ENCODE measurements at regions not wholly inside any gene's neighbourhood (a gene's known extent, or its start where the extent isn't known, plus 50 kb on each side); places are given as distances from the start of the nearest gene placed in this dataset.

- Histone ChIP-seq H2AFZ (ENCODE audit: low read depth, low read length) (no peak overlapping the region), H3K4me3 (ENCODE audit: low read depth in 1 of 2, low read length in 2 of 2) (no peak overlapping the region), H3K9me3 (ENCODE audit: insufficient read depth, low read length, severe bottlenecking) (no peaks in the 10 kb centered on the region), H4K20me1 (ENCODE audit: insufficient read depth, low read length) (no peaks in the 10 kb centered on the region), H3K9ac (ENCODE audit: low read depth, low read length) (no peak overlapping the region), H3K36me3 (ENCODE audit: insufficient read depth, low read length) (no peaks in the 10 kb centered on the region), H3K79me2 (ENCODE audit: insufficient read depth, low read length) (no peaks in the 10 kb centered on the region), H3K4me2 (ENCODE audit: insufficient read depth, low read length) (no peak overlapping the region), H3K27ac (ENCODE audit: low read length) (no peak overlapping the region), H3K27me3 (ENCODE audit: insufficient read depth, low read length, poor library complexity) (no peaks in the 10 kb centered on the region), H3K4me1 (ENCODE audit: insufficient read depth, low read length) (no peaks in the 10 kb centered on the region)
- DNase-seq (no peak), ATAC-seq (ENCODE audit: insufficient read depth, low read depth) (no peak)
- TF ChIP-seq, protein P1, sequence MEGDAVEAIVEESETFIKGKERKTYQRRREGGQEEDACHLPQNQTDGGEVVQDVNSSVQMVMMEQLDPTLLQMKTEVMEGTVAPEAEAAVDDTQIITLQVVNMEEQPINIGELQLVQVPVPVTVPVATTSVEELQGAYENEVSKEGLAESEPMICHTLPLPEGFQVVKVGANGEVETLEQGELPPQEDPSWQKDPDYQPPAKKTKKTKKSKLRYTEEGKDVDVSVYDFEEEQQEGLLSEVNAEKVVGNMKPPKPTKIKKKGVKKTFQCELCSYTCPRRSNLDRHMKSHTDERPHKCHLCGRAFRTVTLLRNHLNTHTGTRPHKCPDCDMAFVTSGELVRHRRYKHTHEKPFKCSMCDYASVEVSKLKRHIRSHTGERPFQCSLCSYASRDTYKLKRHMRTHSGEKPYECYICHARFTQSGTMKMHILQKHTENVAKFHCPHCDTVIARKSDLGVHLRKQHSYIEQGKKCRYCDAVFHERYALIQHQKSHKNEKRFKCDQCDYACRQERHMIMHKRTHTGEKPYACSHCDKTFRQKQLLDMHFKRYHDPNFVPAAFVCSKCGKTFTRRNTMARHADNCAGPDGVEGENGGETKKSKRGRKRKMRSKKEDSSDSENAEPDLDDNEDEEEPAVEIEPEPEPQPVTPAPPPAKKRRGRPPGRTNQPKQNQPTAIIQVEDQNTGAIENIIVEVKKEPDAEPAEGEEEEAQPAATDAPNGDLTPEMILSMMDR (IDR thresholded peaks at IDR 0.05; ENCODE audit: borderline replicate concordance, extremely low read depth, low read length, poor library complexity, severe bottlenecking): no peak
- TF ChIP-seq EZH2 (IDR thresholded peaks at IDR 0.05; ENCODE audit: borderline replicate concordance, low read depth, low read length, severe bottlenecking): no peak
Measured at GRCh38 chr2:103898561-103898960, 955.4 kb upstream of the POU3F3 start.

- Histone ChIP-seq H3K27ac (ENCODE audit: low read length) (no peak overlapping the region), H3K9ac (ENCODE audit: low read depth, low read length) (no peak overlapping the region), H3K27me3 (ENCODE audit: insufficient read depth, low read length, poor library complexity) (no peaks in the 10 kb centered on the region), H3K4me3 (ENCODE audit: low read depth in 1 of 2, low read length in 2 of 2) (no peak overlapping the region), H3K79me2 (ENCODE audit: insufficient read depth, low read length) (no peaks in the 10 kb centered on the region), H3K4me1 (ENCODE audit: insufficient read depth, low read length) (no peaks in the 10 kb centered on the region), H3K36me3 (ENCODE audit: insufficient read depth, low read length) (no peaks in the 10 kb centered on the region), H2AFZ (ENCODE audit: low read depth, low read length) (no peak overlapping the region), H3K4me2 (ENCODE audit: insufficient read depth, low read length) (no peak overlapping the region), H4K20me1 (ENCODE audit: insufficient read depth, low read length) (no peaks in the 10 kb centered on the region), H3K9me3 (ENCODE audit: insufficient read depth, low read length, severe bottlenecking) (no peaks in the 10 kb centered on the region)
- ATAC-seq (ENCODE audit: insufficient read depth, low read depth) (no peak), DNase-seq (no peak)
- TF ChIP-seq, protein P1 (IDR thresholded peaks at IDR 0.05; ENCODE audit: borderline replicate concordance, extremely low read depth, low read length, poor library complexity, severe bottlenecking): no peak
- no peak for TF ChIP-seq EZH2 (IDR thresholded peaks at IDR 0.05; ENCODE audit: borderline replicate concordance, low read depth, low read length, severe bottlenecking)
Measured at GRCh38 chr2:103902347-103902746, 951.6 kb upstream of the POU3F3 start.

DNA sequence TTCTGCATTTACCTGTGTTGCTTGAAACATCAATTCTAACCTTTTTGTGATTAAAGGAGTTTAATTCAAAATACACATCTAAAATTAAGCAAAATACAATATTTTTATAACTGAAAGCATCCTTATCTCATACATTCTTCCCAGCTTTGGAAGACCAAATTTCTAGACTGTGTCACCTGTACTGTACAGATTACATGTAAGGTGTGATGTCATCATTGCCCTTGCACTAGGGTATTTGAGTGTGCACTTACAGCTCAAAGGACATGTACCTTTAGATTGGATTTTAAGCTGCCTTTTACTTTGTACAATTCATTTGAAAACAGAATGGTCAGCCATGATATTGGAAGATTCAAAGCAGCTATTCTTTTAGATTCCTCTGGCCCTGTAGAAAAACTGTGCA, 932.8 kb upstream of the POU3F3 start:
- Histone ChIP-seq H3K9ac (ENCODE audit: low read depth, low read length) (no peak overlapping the region), H3K36me3 (ENCODE audit: insufficient read depth, low read length) (no peaks in the 10 kb centered on the region), H3K4me3 (ENCODE audit: low read depth in 1 of 2, low read length in 2 of 2) (no peak overlapping the region), H3K79me2 (ENCODE audit: insufficient read depth, low read length) (no peaks in the 10 kb centered on the region), H3K9me3 (ENCODE audit: insufficient read depth, low read length, severe bottlenecking) (no peaks in the 10 kb centered on the region), H3K4me2 (ENCODE audit: insufficient read depth, low read length) (no peak overlapping the region), H2AFZ (ENCODE audit: low read depth, low read length) (no peak overlapping the region), H3K27ac (ENCODE audit: low read length) (no peak overlapping the region), H4K20me1 (ENCODE audit: insufficient read depth, low read length) (no peaks in the 10 kb centered on the region), H3K27me3 (ENCODE audit: insufficient read depth, low read length, poor library complexity) (no peaks in the 10 kb centered on the region), H3K4me1 (ENCODE audit: insufficient read depth, low read length) (no peaks in the 10 kb centered on the region)
- ATAC-seq (ENCODE audit: insufficient read depth, low read depth) (no peak), DNase-seq (no peak)
- TF ChIP-seq, protein P1 (IDR thresholded peaks at IDR 0.05; ENCODE audit: borderline replicate concordance, extremely low read depth, low read length, poor library complexity, severe bottlenecking): no peak

DNA sequence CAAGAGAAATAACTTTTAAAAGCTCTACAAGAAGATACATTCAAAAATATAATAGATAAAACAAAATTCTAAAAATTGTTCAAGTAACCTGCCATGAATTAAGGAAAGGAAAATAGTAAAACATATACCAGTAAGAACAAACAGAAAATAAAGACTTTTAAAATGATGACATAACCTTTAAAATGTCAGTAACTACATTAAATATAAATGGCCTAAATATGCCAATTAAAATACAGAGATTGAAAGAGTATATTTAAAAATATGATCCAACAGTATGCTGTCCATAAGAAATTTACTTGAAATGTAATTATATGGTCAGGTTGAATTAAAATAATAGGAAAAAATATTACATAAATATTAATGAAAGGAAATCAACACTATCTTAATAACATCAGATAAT, 911.7 kb upstream of the POU3F3 start:
- ATAC-seq (ENCODE audit: insufficient read depth, low read depth) (no peak), DNase-seq (no peak)
- Histone ChIP-seq H3K27ac (ENCODE audit: low read length) (no peak overlapping the region), H3K4me3 (ENCODE audit: low read depth in 1 of 2, low read length in 2 of 2) (no peak overlapping the region), H2AFZ (ENCODE audit: low read depth, low read length) (no peak overlapping the region), H3K9me3 (ENCODE audit: insufficient read depth, low read length, severe bottlenecking) (no peaks in the 10 kb centered on the region), H3K9ac (ENCODE audit: low read depth, low read length) (no peak overlapping the region), H4K20me1 (ENCODE audit: insufficient read depth, low read length) (no peaks in the 10 kb centered on the region), H3K4me2 (ENCODE audit: insufficient read depth, low read length) (no peak overlapping the region), H3K79me2 (ENCODE audit: insufficient read depth, low read length) (no peaks in the 10 kb centered on the region), H3K27me3 (ENCODE audit: insufficient read depth, low read length, poor library complexity) (no peaks in the 10 kb centered on the region), H3K4me1 (ENCODE audit: insufficient read depth, low read length) (no peaks in the 10 kb centered on the region), H3K36me3 (ENCODE audit: insufficient read depth, low read length) (no peaks in the 10 kb centered on the region)
- TF ChIP-seq EZH2 (IDR thresholded peaks at IDR 0.05; ENCODE audit: borderline replicate concordance, low read depth, low read length, severe bottlenecking): no peak
- TF ChIP-seq, protein P1 (IDR thresholded peaks at IDR 0.05; ENCODE audit: borderline replicate concordance, extremely low read depth, low read length, poor library complexity, severe bottlenecking): no peak
